ENCODE measurements at regions not wholly inside any gene's neighbourhood (a gene's known extent, or its start where the extent isn't known, plus 50 kb on each side); places are given as distances from the start of the nearest gene placed in this dataset.

GRCh38 chr11:29781268-29781667 is 235.6 kb downstream of the KCNA4 start:
- no peak for DNase-seq

GRCh38 chr11:29780756-29781155 is 236.1 kb downstream of the KCNA4 start:
- peak; percentile 47 for DNase-seq

- no peak for DNase-seq
Measured at GRCh38 chr11:29773656-29774264, 243.1 kb downstream of the KCNA4 start.

- DNase-seq: no peak
Measured at GRCh38 chr11:29756871-29757270, 260.0 kb downstream of the KCNA4 start.

GRCh38 chr11:29755474-29755873 is 261.4 kb downstream of the KCNA4 start:
- no peak for DNase-seq

GRCh38 chr11:29751618-29752017 is 265.2 kb downstream of the KCNA4 start:
- no peak for DNase-seq

- no peak for DNase-seq
Measured at GRCh38 chr11:29750392-29750791, 266.4 kb downstream of the KCNA4 start.

GRCh38 chr11:29734287-29734686 is 282.5 kb downstream of the KCNA4 start:
- DNase-seq: no peak

- no peak for DNase-seq
Measured at GRCh38 chr11:29713831-29714320, 303.0 kb downstream of the KCNA4 start.

GRCh38 chr11:29712616-29713015 is 304.2 kb downstream of the KCNA4 start:
- no peak for DNase-seq

- DNase-seq: no peak
Measured at GRCh38 chr11:29707924-29708323, 308.9 kb downstream of the KCNA4 start.

GRCh38 chr11:29685361-29685760 is 331.5 kb downstream of the KCNA4 start:
- no peak for DNase-seq

- DNase-seq: no peak
Measured at GRCh38 chr11:29682856-29683255, 334.0 kb downstream of the KCNA4 start.

- no peak for DNase-seq
Measured at GRCh38 chr11:29679996-29680395, 336.8 kb downstream of the KCNA4 start.

- DNase-seq: no peak
Measured at GRCh38 chr11:29676993-29677392, 339.8 kb downstream of the KCNA4 start.

- peak; percentile 50 for DNase-seq
Measured at GRCh38 chr11:29669310-29669709, 347.5 kb downstream of the KCNA4 start.

- DNase-seq: no peak
Measured at GRCh38 chr11:29657709-29658108, 359.1 kb downstream of the KCNA4 start.

- peak; percentile 4 for DNase-seq
Measured at GRCh38 chr11:29656597-29656996, 360.2 kb downstream of the KCNA4 start.

GRCh38 chr11:29645373-29645772 is 371.5 kb downstream of the KCNA4 start:
- DNase-seq: no peak

- no peak for DNase-seq
Measured at GRCh38 chr11:29641201-29641600, 375.6 kb downstream of the KCNA4 start.

- DNase-seq: no peak
Measured at GRCh38 chr11:29634744-29635143, 382.1 kb downstream of the KCNA4 start.

GRCh38 chr11:29634244-29634643 is 382.6 kb downstream of the KCNA4 start:
- no peak for DNase-seq

- no peak for DNase-seq
Measured at GRCh38 chr11:29629286-29629685, 387.5 kb downstream of the KCNA4 start.

GRCh38 chr11:29628609-29629008 is 388.2 kb downstream of the KCNA4 start:
- peak; percentile 57 for DNase-seq

- DNase-seq: no peak
Measured at GRCh38 chr11:29627541-29627940, 389.3 kb downstream of the KCNA4 start.

Measured in eye (tissue), 1 donor.